ENCODE measurements at regions not wholly inside any gene's neighbourhood (a gene's known extent, or its start where the extent isn't known, plus 50 kb on each side); places are given as distances from the start of the nearest gene placed in this dataset.

DNA sequence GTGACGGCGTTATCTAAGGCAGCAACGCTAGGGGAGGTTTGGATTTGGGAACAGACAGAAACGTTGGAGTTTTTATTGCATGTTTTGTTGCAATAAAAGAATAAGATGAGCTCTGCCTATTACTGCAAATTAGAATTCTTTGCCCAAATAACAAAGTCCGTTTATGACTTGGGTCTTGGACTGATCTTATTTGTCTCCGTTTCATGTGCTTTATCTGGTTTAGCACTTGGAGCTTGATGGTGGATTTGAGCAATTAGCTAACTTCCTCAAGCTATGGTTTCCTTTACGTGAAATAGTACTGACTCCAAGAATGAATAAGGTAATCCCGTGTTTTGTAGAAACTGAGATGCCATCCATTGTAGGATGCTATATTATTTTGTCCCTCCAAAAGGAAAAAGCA, 233.0 kb upstream of the IRX5 start:
- H3K4me2 ChIP-seq = no peak overlapping the region
- FAIRE-seq (no peak), ATAC-seq (no peak), DNase-seq (ENCODE audit: low read depth in 1 of 2, low spot score in 1 of 2) (no peak)
- POLR2A ChIA-PET = no interaction called here
- no peak overlapping the region for H3K27ac ChIP-seq
- WGBS (ENCODE audit: missing lambda C conversion rate) = 29% methylated on average over 8 of the region's 8 CpGs
- no peaks in the 10 kb centered on the region for H3K4me1 ChIP-seq
- TF ChIP-seq FOSB (CRISPR knock-in tag; IDR thresholded peaks at IDR 0.05) (no peak), ZSCAN20 (CRISPR knock-in tag; IDR thresholded peaks at IDR 0.05) (no peak), CBX8 (IDR thresholded peaks at IDR 0.05) (no peak), RAD21 (conservative IDR thresholded peaks at IDR 0.05 in 1 of 2, IDR thresholded peaks at IDR 0.05 in 1 of 2) (no peak), HDAC2 (IDR thresholded peaks at IDR 0.05) (no peak), FOSL2 (IDR thresholded peaks at IDR 0.05) (no peak), FOSL2 (CRISPR knock-in tag; IDR thresholded peaks at IDR 0.05) (no peak), HOXA7 (CRISPR knock-in tag; IDR thresholded peaks at IDR 0.05) (no peak), SMC3 (IDR thresholded peaks at IDR 0.05) (no peak), MAZ (IDR thresholded peaks at IDR 0.05; ENCODE audit: borderline replicate concordance, low read depth, low read length) (no peak), ZC3H11A (IDR thresholded peaks at IDR 0.05) (no peak), TP53 (CRISPR knock-in tag; IDR thresholded peaks at IDR 0.05) (no peak), CBX2 (IDR thresholded peaks at IDR 0.05; ENCODE audit: borderline replicate concordance, low read depth) (no peak)
- TF ChIP-seq, protein P1, sequence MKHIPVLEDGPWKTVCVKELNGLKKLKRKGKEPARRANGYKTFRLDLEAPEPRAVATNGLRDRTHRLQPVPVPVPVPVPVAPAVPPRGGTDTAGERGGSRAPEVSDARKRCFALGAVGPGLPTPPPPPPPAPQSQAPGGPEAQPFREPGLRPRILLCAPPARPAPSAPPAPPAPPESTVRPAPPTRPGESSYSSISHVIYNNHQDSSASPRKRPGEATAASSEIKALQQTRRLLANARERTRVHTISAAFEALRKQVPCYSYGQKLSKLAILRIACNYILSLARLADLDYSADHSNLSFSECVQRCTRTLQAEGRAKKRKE (CRISPR knock-in tag; IDR thresholded peaks at IDR 0.05; ENCODE audit: low read depth) = no peak
- TF ChIP-seq, protein P2, sequence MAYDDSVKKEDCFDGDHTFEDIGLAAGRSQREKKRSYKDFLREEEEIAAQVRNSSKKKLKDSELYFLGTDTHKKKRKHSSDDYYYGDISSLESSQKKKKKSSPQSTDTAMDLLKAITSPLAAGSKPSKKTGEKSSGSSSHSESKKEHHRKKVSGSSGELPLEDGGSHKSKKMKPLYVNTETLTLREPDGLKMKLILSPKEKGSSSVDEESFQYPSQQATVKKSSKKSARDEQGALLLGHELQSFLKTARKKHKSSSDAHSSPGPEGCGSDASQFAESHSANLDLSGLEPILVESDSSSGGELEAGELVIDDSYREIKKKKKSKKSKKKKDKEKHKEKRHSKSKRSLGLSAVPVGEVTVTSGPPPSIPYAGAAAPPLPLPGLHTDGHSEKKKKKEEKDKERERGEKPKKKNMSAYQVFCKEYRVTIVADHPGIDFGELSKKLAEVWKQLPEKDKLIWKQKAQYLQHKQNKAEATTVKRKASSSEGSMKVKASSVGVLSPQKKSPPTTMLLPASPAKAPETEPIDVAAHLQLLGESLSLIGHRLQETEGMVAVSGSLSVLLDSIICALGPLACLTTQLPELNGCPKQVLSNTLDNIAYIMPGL (CRISPR knock-in tag; IDR thresholded peaks at IDR 0.05; ENCODE audit: borderline replicate concordance) = no peak
- TF ChIP-seq, protein P3, sequence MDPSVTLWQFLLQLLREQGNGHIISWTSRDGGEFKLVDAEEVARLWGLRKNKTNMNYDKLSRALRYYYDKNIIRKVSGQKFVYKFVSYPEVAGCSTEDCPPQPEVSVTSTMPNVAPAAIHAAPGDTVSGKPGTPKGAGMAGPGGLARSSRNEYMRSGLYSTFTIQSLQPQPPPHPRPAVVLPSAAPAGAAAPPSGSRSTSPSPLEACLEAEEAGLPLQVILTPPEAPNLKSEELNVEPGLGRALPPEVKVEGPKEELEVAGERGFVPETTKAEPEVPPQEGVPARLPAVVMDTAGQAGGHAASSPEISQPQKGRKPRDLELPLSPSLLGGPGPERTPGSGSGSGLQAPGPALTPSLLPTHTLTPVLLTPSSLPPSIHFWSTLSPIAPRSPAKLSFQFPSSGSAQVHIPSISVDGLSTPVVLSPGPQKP (IDR thresholded peaks at IDR 0.05; ENCODE audit: low read depth, low read length) = no peak
- TF ChIP-seq, protein P4, sequence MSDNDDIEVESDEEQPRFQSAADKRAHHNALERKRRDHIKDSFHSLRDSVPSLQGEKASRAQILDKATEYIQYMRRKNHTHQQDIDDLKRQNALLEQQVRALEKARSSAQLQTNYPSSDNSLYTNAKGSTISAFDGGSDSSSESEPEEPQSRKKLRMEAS (IDR thresholded peaks at IDR 0.05) = no peak
- CTCF ChIA-PET = no interaction called here
- 0 out of 3 replicates have a peak, but pooled peaks cover 7% of the 10 kb centered on the region for H3K9me3 ChIP-seq
- H3K4me3 ChIP-seq = no peak overlapping the region

DNA sequence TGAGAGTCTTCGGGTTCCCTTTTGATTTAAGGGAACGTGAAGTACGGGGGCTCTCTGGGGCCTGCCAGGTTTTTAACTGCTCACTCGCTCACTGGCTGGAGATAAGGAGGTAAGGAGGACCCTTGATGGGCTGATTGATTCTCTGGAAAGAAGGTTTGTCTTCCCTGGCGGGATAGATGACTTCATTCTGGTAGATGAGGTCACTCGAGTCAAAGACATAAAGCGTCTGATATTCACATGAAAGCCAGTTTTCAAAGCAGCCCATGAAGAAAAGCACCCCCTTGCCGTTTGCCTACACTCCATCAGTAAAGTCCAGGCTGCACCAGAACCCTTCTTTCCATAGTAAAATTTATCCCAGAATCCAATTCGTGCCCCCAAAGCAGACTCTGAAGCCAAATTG, 233.7 kb upstream of the IRX5 start:
- ATAC-seq (no peak), FAIRE-seq (no peak), DNase-seq (ENCODE audit: low read depth in 1 of 2, low spot score in 1 of 2) (no peak)
- H3K4me1 ChIP-seq = no peaks in the 10 kb centered on the region
- 10% methylated on average over 9 of the region's 9 CpGs for WGBS (ENCODE audit: missing lambda C conversion rate)
- no peak for TF ChIP-seq JUNB (IDR thresholded peaks at IDR 0.05)
- TF ChIP-seq ESRRA (IDR thresholded peaks at IDR 0.05; ENCODE audit: borderline replicate concordance, low read length) = no peak
- no peak for TF ChIP-seq JUN (IDR thresholded peaks at IDR 0.05)
- TF ChIP-seq RFX5 (IDR thresholded peaks at IDR 0.05) = no peak
- TF ChIP-seq NPAS2 (CRISPR knock-in tag; IDR thresholded peaks at IDR 0.05; ENCODE audit: borderline replicate concordance) = no peak
- TF ChIP-seq RAD21 (conservative IDR thresholded peaks at IDR 0.05 in 1 of 2, IDR thresholded peaks at IDR 0.05 in 1 of 2) = no peak
- TF ChIP-seq FOSB (CRISPR knock-in tag; IDR thresholded peaks at IDR 0.05) = no peak
- TF ChIP-seq RARB (CRISPR knock-in tag; IDR thresholded peaks at IDR 0.05) = no peak
- TF ChIP-seq MYC (IDR thresholded peaks at IDR 0.05; ENCODE audit: borderline replicate concordance, low read length) = no peak
- TF ChIP-seq, protein P2 (CRISPR knock-in tag; IDR thresholded peaks at IDR 0.05; ENCODE audit: borderline replicate concordance) = no peak
- H3K9me3 ChIP-seq = 0 out of 3 replicates have a peak, but pooled peaks cover 7% of the 10 kb centered on the region
- H3K4me3 ChIP-seq = no peak overlapping the region
- H3K4me2 ChIP-seq = no peak overlapping the region
- CTCF ChIA-PET = no interaction called here
- POLR2A ChIA-PET = no interaction called here
- H3K27ac ChIP-seq = no peak overlapping the region

Data from A549 (cell line).